ENCODE measurements at regions not wholly inside any gene's neighbourhood (a gene's known extent, or its start where the extent isn't known, plus 50 kb on each side); places are given as distances from the start of the nearest gene placed in this dataset.
A peak's percentile ranks its signal among the peaks of the same experiment; 100 is the strongest.

- H3K4me1 ChIP-seq, result peaks cover 19% of the 10 kb centered on the region
- DNase-seq (no peak), ATAC-seq (peak; percentile 70 to 73)
- H3K9me3 ChIP-seq, result no peaks in the 10 kb centered on the region
- H3K36me3 ChIP-seq, result no peaks in the 10 kb centered on the region
- no peak overlapping the region for H3K4me3 ChIP-seq
- intact Hi-C loops (cut with DNase I), result no loop called here
- H3K27ac ChIP-seq, result peak overlapping the region; percentile 61
- H3K27me3 ChIP-seq (ENCODE audit: low read depth), result no peaks in the 10 kb centered on the region
- no peak for TF ChIP-seq CTCF (IDR thresholded peaks at IDR 0.05)
These were observed 359.9 kb upstream of the SLC14A2 start for GRCh38 chr18:45255197-45255890.

DNA sequence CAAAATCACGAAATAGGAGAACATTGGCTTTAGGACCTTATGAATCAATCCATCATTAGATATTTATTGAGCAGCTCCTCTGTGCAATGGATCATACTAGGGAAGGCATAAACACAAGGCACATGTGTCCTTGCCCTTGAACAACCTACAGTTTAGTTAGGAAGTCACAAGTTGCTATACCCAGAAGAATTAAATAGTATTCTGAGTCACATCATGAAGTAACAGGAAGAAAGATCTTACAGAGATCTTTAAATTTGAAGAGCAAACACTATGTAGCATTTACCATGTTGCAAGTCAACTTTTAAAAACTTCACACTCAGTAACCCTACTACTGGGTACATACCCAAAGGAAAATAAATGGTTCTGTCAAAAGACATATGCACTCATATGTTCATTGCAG is 355.2 kb upstream of the SLC14A2 start:
- no peak overlapping the region for H3K4me3 ChIP-seq
- no peak for ATAC-seq
- H3K9me3 ChIP-seq, result no peaks in the 10 kb centered on the region
- no peak overlapping the region for H3K27ac ChIP-seq
- no peaks in the 10 kb centered on the region for H3K36me3 ChIP-seq
- DNase-seq, result no peak
- intact Hi-C loops (cut with DNase I), result no loop called here
- peaks cover 6% of the 10 kb centered on the region for H3K4me1 ChIP-seq
- H3K27me3 ChIP-seq (ENCODE audit: low read depth), result no peaks in the 10 kb centered on the region
- TF ChIP-seq CTCF (IDR thresholded peaks at IDR 0.05), result no peak

DNA sequence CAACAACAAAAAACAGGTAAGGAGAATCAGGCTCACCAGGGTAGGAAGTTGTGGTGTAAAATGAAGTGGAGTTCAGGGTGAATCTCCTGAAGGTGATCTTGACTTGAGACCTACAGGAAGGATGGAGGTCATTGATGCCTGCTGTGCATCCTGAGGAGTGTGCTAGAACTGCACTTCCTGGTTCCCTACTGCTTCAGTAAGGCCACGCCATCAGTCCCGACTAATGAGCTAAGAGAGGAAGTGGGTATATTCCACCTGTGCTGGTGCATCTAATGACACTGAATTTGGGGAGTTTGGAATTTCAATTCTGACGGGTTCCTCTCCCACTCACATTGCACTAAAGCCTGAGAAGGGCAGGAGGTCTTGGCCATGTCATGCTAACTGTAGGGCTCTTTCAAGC is 349.3 kb upstream of the SLC14A2 start:
- DNase-seq, result no peak

GRCh38 chr18:45267622-45268021 is 347.7 kb upstream of the SLC14A2 start:
- Histone ChIP-seq H3K27ac (no peak overlapping the region), H3K9me3 (peaks cover 4% of the 10 kb centered on the region), H3K27me3 (ENCODE audit: low read depth) (no peaks in the 10 kb centered on the region), H3K4me1 (no peaks in the 10 kb centered on the region), H3K36me3 (no peaks in the 10 kb centered on the region), H3K4me3 (no peak overlapping the region)
- DNase-seq (no peak), ATAC-seq (no peak)
- no peak for TF ChIP-seq CTCF (IDR thresholded peaks at IDR 0.05)
- intact Hi-C loops (cut with DNase I), result no loop called here

More for the DNA sequence above, 349.3 kb upstream of the SLC14A2 start:
- Histone ChIP-seq H3K27ac (no peak overlapping the region), H3K9me3 (no peaks in the 10 kb centered on the region), H3K4me1 (no peaks in the 10 kb centered on the region), H3K36me3 (no peaks in the 10 kb centered on the region), H3K4me3 (no peak overlapping the region), H3K27me3 (ENCODE audit: low read depth) (no peaks in the 10 kb centered on the region)
- ATAC-seq, result no peak
- intact Hi-C loops (cut with DNase I), result no loop called here
- no peak for TF ChIP-seq CTCF (IDR thresholded peaks at IDR 0.05)

- no peak for ATAC-seq
- DNase-seq, result no peak
- no peak for TF ChIP-seq CTCF (IDR thresholded peaks at IDR 0.05)
These were observed 346.7 kb upstream of the SLC14A2 start for GRCh38 chr18:45268583-45268982.

More at GRCh38 chr18:45268583-45268982, 346.7 kb upstream of the SLC14A2 start:
- intact Hi-C loops (cut with DNase I), result no loop called here
- H3K4me3 ChIP-seq, result no peak overlapping the region
- peaks cover 4% of the 10 kb centered on the region for H3K9me3 ChIP-seq
- H3K36me3 ChIP-seq, result no peaks in the 10 kb centered on the region
- H3K27ac ChIP-seq, result no peak overlapping the region
- no peaks in the 10 kb centered on the region for H3K4me1 ChIP-seq
- H3K27me3 ChIP-seq (ENCODE audit: low read depth), result no peaks in the 10 kb centered on the region
